ENCODE measurements at regions not wholly inside any gene's neighbourhood (a gene's known extent, or its start where the extent isn't known, plus 50 kb on each side); places are given as distances from the start of the nearest gene placed in this dataset.

DNA sequence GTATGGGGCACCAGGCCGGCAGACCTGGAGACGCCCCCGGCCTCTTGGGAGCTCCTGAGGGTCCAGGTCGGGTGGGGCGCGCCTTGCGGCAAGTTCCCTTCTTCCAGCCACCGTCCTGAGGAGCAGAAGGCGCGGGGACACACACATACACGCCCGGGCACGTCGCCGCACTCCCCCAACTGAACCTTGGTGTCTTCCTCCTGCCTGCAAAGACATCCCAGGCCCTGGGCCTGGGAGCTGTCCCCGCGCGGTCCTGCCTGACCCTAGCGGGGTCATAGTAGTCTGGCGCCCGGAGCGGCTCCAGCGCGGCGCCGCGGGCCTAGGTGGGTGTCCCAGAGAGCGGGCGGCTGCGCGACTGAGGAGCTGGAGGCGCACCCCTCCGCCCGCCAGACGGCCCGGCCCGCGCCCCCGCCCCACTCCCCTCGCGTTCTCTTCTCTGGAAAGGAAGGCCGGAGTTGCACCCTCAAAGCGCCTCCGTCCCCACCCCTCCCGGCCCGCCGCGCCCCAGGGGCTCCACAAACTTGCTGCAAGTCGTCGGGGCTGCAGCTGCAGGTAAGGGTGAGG is 185.9 kb upstream of the LINGO1 start:
- TF ChIP-seq CTCF (IDR thresholded peaks at IDR 0.05; ENCODE audit: low read length) (no peak), EZH2 (optimal IDR thresholded peaks at IDR 0.05; ENCODE audit: low read depth, low read length) (no peak)

All from MM.1S (cell line).